Erythroblast (primary cell): ENCODE measurements at regions not wholly inside any gene's neighbourhood (a gene's known extent, or its start where the extent isn't known, plus 50 kb on each side); places are given as distances from the start of the nearest gene placed in this dataset.

ENCODE experiments used
- DNase-seq, 2 experiments: peaks; one replicate each; lab custom pipeline; 2025; lab: John Stamatoyannopoulos, UW
- GATA1 ChIP-seq: IDR thresholded peaks from 2 replicates; pipeline ENCODE4 v1.6.1; 2011; ENCODE audit warnings: low read depth, mild to moderate bottlenecking, control low read depth, low read length, moderate library complexity
- POLR2A ChIP-seq: IDR thresholded peaks from 2 replicates; pipeline ENCODE4 v1.6.1; 2011; ENCODE audit warnings: mild to moderate bottlenecking, low read length

- no peak for TF ChIP-seq GATA1
- TF ChIP-seq POLR2A = no peak
- no peak for DNase-seq
Observed at GRCh38 chr6:11442495-11442894, 95.1 kb upstream of the TMEM170B start.

- TF ChIP-seq GATA1 (no peak), POLR2A (no peak)
- DNase-seq = no peak
Observed at GRCh38 chr6:11439876-11440275, 97.7 kb upstream of the TMEM170B start.

- no peak for TF ChIP-seq GATA1
- TF ChIP-seq POLR2A = no peak
- no peak for DNase-seq
Observed at GRCh38 chr6:11439017-11439420, 98.5 kb upstream of the TMEM170B start.

- TF ChIP-seq GATA1 = no peak
- DNase-seq = no peak
Observed at GRCh38 chr6:11437824-11438459, 99.6 kb upstream of the TMEM170B start.

GRCh38 chr6:11436508-11437096, 100.9 kb upstream of the TMEM170B start:
- no peak for DNase-seq
- TF ChIP-seq POLR2A (no peak), GATA1 (no peak)

- no peak for TF ChIP-seq POLR2A
- no peak for TF ChIP-seq GATA1
- no peak for DNase-seq
Observed at GRCh38 chr6:11434565-11435326, 102.8 kb upstream of the TMEM170B start.

- DNase-seq = no peak
- no peak for TF ChIP-seq GATA1
- TF ChIP-seq POLR2A = no peak
Observed at GRCh38 chr6:11433860-11434259, 103.7 kb upstream of the TMEM170B start.

GRCh38 chr6:11432713-11433450, 104.7 kb upstream of the TMEM170B start:
- TF ChIP-seq GATA1 = no peak
- TF ChIP-seq POLR2A = no peak
- DNase-seq = no peak

- DNase-seq = no peak
- TF ChIP-seq POLR2A (no peak), GATA1 (no peak)
Observed at GRCh38 chr6:11432091-11432490, 105.5 kb upstream of the TMEM170B start.

- no peak for DNase-seq
- TF ChIP-seq POLR2A = no peak
- TF ChIP-seq GATA1 = no peak
Observed at GRCh38 chr6:11431455-11431937, 106.1 kb upstream of the TMEM170B start.

GRCh38 chr6:11430036-11430435, 107.5 kb upstream of the TMEM170B start:
- DNase-seq = no peak
- TF ChIP-seq POLR2A = no peak
- no peak for TF ChIP-seq GATA1

GRCh38 chr6:11429577-11429976, 108.0 kb upstream of the TMEM170B start:
- DNase-seq = no peak
- TF ChIP-seq POLR2A (no peak), GATA1 (no peak)

- DNase-seq = no peak
Observed at GRCh38 chr6:11428895-11429294, 108.7 kb upstream of the TMEM170B start.

GRCh38 chr6:11428371-11428770, 109.2 kb upstream of the TMEM170B start:
- TF ChIP-seq GATA1 (no peak), POLR2A (no peak)
- no peak for DNase-seq

More at GRCh38 chr6:11428895-11429294, 108.7 kb upstream of the TMEM170B start:
- no peak for TF ChIP-seq POLR2A
- no peak for TF ChIP-seq GATA1
